GM10266 (cell line): ENCODE measurements at regions not wholly inside any gene's neighbourhood (a gene's known extent, or its start where the extent isn't known, plus 50 kb on each side); places are given as distances from the start of the nearest gene placed in this dataset.
"Not testable (repeated sequence)": the region's sequence is repeated elsewhere in the genome, so short reads cannot be mapped to it uniquely, and the experiment has no call there.

Experiments used
- DNase-seq: peaks from one replicate; pipeline ENCODE4 v3.0.0; 2012; ENCODE audit errors: extremely low spot score
- TF ChIP-seq, protein P1 (sequence below): IDR thresholded peaks from 2 replicates; pipeline ENCODE4 v1.5.1; 2012; ENCODE audit warnings: mild to moderate bottlenecking, low read depth; ENCODE audit not compliant: control insufficient read depth, insufficient read depth; ENCODE audit errors: missing control alignments

DNA sequence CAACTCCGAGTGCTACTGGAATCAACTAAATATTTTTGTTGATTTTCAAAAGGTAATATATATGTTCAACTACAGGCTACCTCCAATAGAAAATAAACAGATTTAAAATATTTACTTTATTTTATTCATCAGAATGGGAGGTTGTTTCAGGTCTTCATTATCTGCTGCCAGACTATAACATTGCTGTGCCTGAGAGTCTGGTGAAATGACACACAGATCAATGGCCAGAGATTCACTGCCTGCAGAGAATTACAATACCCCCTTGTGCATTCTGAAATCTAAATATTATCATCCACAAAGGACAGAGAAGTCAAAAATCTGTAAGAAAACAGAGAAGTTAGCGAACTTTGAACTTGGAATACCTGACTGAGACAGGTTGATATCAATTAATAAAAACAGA, 667.8 kb upstream of the GJE1 start:
- TF ChIP-seq, protein P1, sequence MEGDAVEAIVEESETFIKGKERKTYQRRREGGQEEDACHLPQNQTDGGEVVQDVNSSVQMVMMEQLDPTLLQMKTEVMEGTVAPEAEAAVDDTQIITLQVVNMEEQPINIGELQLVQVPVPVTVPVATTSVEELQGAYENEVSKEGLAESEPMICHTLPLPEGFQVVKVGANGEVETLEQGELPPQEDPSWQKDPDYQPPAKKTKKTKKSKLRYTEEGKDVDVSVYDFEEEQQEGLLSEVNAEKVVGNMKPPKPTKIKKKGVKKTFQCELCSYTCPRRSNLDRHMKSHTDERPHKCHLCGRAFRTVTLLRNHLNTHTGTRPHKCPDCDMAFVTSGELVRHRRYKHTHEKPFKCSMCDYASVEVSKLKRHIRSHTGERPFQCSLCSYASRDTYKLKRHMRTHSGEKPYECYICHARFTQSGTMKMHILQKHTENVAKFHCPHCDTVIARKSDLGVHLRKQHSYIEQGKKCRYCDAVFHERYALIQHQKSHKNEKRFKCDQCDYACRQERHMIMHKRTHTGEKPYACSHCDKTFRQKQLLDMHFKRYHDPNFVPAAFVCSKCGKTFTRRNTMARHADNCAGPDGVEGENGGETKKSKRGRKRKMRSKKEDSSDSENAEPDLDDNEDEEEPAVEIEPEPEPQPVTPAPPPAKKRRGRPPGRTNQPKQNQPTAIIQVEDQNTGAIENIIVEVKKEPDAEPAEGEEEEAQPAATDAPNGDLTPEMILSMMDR, result no peak
- DNase-seq, result no peak

DNA sequence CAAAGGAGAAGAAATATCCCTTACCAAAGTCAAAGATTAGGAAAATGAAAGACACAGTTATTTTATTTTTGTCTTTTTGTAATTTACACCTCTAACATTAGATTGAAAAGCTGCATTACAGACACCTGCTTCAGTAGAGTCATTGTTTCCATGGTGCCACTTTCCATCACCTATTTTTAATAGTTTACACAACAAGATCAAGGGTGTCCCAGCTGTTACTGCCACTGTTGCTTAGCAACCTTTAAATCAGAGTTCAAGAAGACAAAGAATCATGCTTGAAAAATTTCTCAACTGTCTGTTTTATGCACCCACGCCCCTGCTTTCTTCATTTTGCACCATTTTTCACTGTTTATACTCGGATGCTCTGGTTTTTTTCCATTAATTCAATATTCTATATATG, 668.2 kb upstream of the GJE1 start:
- TF ChIP-seq, protein P1, result no peak
- DNase-seq, result peak; percentile 38

DNA sequence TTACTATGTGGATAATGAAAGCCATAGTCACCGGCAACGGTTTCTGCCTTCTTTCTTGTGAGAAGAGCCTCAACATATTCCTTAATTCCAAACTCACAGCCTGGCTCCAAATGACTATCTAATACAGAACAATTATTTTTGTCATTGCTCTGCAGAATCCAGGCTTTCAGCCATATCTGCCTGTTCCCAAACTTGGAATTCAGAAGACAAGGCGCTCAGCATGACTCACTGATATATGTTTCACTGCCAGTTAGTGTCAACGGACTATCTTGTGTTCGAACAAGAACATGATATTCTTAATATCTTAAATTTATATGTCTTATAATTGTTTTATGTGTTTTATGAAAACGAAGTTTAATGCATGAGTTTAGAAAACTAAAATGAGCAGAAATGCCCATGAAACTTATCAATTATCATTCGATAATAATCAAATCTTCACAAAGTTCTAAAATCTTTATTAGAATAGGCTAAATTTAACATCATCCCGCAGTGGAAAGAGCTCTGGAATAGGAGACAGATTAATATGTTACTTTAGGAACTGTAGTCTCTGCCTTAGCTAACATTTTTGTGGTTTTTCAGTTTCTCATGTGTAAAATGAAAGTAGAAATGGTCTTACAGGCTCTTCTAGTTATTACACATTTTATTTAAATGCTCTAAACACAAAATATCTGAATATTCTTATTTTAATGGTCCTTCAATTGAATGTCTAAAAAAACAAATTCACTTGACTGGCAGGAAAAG, 669.3 kb upstream of the GJE1 start:
- TF ChIP-seq, protein P1, result no peak
- DNase-seq, result peak; percentile 8

DNA sequence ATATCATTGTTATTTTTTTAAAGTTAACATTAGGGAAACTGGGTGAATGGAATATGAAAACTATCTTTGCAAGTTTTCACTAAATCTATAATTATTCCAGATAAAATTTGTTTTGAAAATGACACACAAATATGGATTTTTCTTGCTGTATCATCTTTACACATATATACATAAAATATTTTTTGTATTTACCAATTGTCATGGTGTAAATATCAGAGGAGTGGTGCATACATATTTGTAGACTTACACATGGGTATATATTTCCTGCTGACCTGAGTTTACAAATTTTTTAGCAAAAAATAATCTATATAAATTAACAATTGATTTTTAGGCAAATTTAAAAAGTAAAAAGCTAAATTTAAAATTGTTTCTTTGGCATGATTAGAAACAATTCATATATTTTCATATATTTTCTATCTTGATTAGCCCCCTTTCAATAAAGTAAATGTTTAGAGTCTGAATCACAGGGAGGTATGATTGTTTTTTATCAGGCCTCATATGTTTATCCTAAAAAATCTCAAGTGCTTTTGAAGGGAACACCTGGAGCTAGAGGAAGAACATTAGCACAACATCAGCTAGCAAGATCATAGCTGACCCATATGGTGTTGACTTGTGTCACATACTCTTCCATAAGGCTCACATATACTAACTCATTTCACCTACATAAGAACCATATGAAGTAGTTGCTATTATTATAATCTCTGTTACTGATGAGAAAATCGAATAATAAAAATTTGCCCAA, 671.8 kb upstream of the GJE1 start:
- TF ChIP-seq, protein P1, result no peak
- no peak for DNase-seq

DNA sequence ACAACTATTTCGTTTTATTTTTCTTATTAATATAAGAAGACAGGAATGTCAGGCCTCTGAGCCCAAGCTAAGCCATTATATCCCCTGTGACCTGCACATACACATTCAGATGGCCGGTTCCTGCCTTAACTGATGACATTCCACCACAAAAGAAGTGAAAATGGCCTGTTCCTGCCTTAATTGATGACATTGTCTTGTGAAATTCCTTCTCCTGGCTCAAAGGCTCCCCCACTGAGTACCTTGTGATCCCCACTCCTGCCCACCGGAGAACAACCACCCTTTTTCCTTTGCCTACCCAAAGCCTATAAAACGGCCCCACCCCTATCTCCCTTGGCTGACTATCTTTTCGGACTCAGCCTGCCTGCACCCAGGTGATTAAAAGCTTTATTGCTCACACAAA, 672.5 kb upstream of the GJE1 start:
- DNase-seq, result not testable (repeated sequence)

DNA sequence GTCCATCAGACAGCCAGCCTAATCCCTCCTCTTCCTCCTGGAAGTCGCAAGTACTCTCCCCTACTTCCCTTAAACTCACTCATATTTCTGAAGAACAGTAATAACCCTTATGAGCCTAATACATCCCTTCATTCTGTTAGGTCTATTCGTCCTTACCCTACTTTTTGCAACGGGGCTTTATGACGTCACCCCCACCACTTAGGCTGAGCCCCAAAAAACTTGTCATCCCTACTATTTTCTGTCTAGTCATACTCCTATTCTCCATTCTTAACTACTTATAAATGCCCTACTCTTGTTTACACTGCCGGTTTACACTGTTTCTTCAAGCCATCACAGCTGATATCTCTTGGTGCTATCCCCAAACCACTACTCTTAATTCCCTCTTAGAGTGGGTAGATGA, 674.7 kb upstream of the GJE1 start:
- not testable (repeated sequence) for DNase-seq

DNA sequence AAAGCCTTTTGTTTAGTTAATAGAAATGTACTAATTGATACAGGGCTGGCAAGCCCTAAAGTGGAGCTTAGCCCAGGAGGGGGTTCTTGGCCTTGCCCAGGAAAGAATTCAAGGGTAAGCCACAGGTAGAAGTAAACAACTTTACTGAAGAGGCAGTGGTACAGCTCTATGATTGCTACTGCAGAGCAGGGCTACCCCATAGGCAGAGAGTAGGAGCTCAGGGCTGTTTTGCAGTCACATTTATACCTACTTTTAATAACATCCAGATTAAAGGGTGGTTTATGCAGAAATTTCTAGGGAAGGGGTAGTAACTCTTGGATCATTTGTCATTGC, 680.4 kb upstream of the GJE1 start:
- TF ChIP-seq, protein P1, result no peak
- no peak for DNase-seq

DNA sequence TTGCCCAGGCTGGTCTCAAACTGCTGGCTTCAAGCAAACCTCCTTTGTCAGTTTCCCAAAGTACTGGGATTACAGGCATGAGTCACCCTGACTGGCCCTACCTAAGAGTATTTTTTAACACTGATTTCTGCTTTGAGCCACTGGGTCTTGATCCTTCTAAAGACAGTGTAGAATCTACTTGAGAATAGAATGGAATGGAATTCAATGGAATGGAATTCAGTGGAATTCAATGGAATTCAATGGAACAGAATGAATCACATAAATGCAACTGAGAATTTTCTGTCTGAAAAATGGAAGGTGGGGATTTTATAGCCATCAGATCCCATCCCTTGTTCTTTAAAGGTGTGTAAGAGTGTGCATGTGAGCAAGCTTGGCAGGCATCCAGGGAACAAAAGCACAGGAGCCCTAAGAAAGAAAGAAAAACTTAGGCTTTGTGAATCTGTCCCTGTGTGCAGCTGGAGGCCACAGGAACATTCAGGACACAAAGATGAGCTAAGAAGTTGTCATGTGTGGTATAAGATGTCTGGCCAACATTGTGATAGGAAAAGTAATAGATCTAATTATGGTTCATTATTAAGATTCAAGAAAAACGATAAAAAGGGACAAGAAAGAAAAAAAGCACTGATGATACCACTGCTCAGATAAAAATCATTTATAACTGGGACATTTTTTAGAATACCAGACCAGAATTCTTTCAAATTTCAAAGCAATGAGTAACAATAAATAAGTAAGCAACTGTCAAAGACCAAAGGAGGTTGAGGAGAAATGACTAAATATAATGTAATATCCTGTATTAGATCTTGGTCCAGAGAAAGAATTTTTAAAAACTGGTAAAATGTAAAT, 681.0 kb upstream of the GJE1 start:
- DNase-seq, result no peak
- TF ChIP-seq, protein P1, result no peak
